Fibroblast of the aortic adventitia (primary cell): ENCODE measurements at regions not wholly inside any gene's neighbourhood (a gene's known extent, or its start where the extent isn't known, plus 50 kb on each side); places are given as distances from the start of the nearest gene placed in this dataset.

Experiments
- DNase-seq: peaks from one replicate; pipeline ENCODE4 v3.0.0-alpha.2; 2010; ENCODE audit warnings: low read depth
- H3K4me3 ChIP-seq: 2 replicates; pipeline ENCODE4 v1.5.1; 2011; ENCODE audit warnings: low read depth, mild to moderate bottlenecking, control low read depth, low read length, moderate library complexity
- TF ChIP-seq, protein P1 (sequence below): IDR thresholded peaks from 2 replicates; pipeline ENCODE4 v1.5.1; 2011; ENCODE audit warnings: mild to moderate bottlenecking, low read length, control low read depth, inconsistent platforms; ENCODE audit not compliant: insufficient read depth

DNA sequence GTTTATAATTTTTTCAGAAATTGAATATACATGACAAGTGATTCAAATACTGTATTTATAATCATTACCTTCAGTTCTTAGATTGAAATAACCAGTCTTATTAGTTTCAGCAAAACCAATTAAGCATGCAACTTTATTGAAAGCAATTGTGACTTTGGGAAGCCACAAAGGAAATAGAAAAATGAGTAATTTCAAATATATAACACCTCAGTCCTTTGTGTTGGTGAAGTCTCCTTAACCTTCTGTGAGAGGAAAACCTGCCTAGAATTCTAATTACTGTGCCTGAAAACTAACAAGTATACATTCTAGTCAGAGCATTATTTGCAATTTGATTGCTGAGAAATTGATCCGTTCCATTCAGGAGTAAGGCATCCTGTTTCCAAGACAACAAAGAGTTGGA, 95.8 kb downstream of the S1PR1 start:
- H3K4me3 ChIP-seq = no peak overlapping the region
- DNase-seq = no peak
- TF ChIP-seq, protein P1, sequence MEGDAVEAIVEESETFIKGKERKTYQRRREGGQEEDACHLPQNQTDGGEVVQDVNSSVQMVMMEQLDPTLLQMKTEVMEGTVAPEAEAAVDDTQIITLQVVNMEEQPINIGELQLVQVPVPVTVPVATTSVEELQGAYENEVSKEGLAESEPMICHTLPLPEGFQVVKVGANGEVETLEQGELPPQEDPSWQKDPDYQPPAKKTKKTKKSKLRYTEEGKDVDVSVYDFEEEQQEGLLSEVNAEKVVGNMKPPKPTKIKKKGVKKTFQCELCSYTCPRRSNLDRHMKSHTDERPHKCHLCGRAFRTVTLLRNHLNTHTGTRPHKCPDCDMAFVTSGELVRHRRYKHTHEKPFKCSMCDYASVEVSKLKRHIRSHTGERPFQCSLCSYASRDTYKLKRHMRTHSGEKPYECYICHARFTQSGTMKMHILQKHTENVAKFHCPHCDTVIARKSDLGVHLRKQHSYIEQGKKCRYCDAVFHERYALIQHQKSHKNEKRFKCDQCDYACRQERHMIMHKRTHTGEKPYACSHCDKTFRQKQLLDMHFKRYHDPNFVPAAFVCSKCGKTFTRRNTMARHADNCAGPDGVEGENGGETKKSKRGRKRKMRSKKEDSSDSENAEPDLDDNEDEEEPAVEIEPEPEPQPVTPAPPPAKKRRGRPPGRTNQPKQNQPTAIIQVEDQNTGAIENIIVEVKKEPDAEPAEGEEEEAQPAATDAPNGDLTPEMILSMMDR = no peak

DNA sequence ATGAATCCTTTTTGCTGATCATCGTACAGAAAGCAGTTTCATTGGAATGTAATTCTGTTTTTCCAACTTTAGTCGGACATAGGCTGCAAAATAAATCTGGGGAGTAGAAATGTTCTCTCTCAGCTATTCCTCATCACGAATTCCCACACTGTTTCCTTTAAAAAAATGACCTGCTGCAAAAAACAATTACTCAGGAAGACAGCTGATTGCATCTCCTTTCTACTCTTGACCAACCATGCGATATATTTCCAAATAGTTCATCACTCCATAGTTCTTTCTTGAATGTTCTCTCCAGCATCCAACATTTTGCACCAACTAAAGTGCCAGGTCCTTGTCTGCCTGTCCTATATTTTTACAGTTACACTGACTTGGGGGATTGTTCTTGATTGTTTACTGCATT, 96.4 kb downstream of the S1PR1 start:
- TF ChIP-seq, protein P1 = no peak
- DNase-seq = no peak
- no peak overlapping the region for H3K4me3 ChIP-seq

DNA sequence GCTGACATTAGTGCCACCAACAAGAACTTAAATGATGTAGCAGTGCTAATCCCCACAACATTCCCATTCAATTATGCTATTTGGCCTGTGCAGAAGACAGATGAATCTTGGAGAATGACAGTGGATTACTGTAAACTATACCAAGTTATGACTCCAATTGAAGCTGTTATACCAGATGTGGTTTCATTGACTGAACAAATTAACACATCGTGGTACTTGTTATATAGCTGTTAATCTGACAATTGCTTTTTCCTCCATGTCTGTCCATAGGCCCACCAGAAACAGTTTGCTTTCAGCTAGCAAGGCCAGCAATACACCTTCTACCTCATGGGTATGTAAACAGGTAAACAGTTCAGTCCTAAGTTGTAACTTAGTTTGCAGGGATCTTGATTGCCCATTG, 101.1 kb downstream of the S1PR1 start:
- no peak overlapping the region for H3K4me3 ChIP-seq
- TF ChIP-seq, protein P1 = no peak
- DNase-seq = no peak

- H3K4me3 ChIP-seq = no peak overlapping the region
- TF ChIP-seq, protein P1 = no peak
- peak; percentile 3 for DNase-seq
These were observed 102.1 kb downstream of the S1PR1 start for GRCh38 chr1:101338714-101339430.

GRCh38 chr1:101344745-101345144, 107.9 kb downstream of the S1PR1 start:
- TF ChIP-seq, protein P1 = no peak
- no peak for DNase-seq
- no peak overlapping the region for H3K4me3 ChIP-seq

DNA sequence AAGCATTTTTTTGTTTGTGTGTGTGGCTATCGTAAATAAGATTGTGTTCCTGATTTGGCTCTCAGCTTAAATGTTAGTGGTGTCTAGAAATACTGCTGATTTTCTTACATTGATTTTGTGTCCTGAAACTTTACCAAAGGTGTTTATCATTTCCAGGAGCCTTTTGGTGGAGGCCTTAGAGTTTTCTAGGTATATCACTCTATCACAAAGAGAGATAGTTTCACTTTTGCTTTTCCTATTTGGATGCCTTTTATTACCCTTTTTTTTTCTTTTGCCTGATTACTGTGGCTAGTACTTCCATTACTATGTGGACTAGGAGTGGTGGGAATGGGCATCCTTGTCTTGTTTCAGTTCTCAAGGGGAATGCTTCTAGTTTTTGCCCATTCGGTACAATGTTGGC, 109.6 kb downstream of the S1PR1 start:
- no peak overlapping the region for H3K4me3 ChIP-seq
- TF ChIP-seq, protein P1 = no peak
- no peak for DNase-seq

GRCh38 chr1:101356013-101356412, 119.2 kb downstream of the S1PR1 start:
- no peak for DNase-seq
- H3K4me3 ChIP-seq = no peak overlapping the region
- TF ChIP-seq, protein P1 = no peak
